Osteocyte (in vitro differentiated cells): ENCODE measurements at regions not wholly inside any gene's neighbourhood (a gene's known extent, or its start where the extent isn't known, plus 50 kb on each side); places are given as distances from the start of the nearest gene placed in this dataset.

Source experiments
- DNase-seq: peaks from one replicate; pipeline ENCODE4 v3.0.0; 2021; ENCODE audit warnings: mixed read lengths; ENCODE audit not compliant: unreplicated experiment; ENCODE audit errors: extremely low spot score
- H3K27ac Mint-ChIP-seq: one replicate; pipeline ENCODE4 v1.8.0; 2021; ENCODE audit warnings: mild to moderate bottlenecking, mixed read lengths; ENCODE audit not compliant: unreplicated experiment
- H3K27me3 Mint-ChIP-seq: one replicate; pipeline ENCODE4 v1.8.0; 2021; ENCODE audit warnings: mixed read lengths; ENCODE audit not compliant: unreplicated experiment
- H3K36me3 Mint-ChIP-seq: one replicate; pipeline ENCODE4 v1.8.0; 2021; ENCODE audit warnings: mixed read lengths; ENCODE audit not compliant: unreplicated experiment
- H3K4me1 Mint-ChIP-seq: one replicate; pipeline ENCODE4 v1.8.0; 2021; ENCODE audit warnings: mixed read lengths; ENCODE audit not compliant: unreplicated experiment
- H3K4me3 Mint-ChIP-seq: one replicate; pipeline ENCODE4 v1.8.0; 2021; ENCODE audit warnings: mild to moderate bottlenecking, moderate library complexity, mixed read lengths; ENCODE audit not compliant: unreplicated experiment
- H3K9me3 Mint-ChIP-seq: one replicate; pipeline ENCODE4 v1.8.0; 2021; ENCODE audit warnings: mixed read lengths; ENCODE audit not compliant: unreplicated experiment
- TF ChIP-seq, protein P1 (sequence below): fragments of 200-600 bp; sonication (generic); IDR thresholded peaks from 2 replicates; pipeline ENCODE4 v1.5.0; 2021; ENCODE audit warnings: antibody characterized with exemption, mild to moderate bottlenecking, moderate library complexity

DNA sequence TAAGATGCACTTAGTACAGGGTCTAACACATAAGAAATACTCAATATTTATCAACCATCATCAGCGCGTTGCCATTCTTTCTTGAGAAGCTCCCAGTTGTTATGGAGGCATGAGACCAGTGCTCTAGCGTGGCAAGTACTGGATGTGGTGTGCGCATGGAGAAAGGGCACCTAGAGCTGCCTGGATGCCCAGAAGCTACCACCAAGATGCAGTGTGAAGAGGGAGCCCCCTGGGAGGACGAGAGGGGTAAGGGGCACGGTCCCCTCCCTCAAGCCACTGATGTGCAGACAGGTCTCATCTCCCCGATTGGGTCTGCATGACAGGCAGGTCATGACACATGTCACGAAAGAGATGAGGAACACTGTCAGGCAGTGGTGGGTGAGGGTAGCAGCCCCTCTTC, 127.7 kb upstream of the CXCL14 start:
- peak; percentile 74 for DNase-seq
- no peaks in the 10 kb centered on the region for H3K9me3 Mint-ChIP-seq
- no peak overlapping the region for H3K4me3 Mint-ChIP-seq
- TF ChIP-seq, protein P1, sequence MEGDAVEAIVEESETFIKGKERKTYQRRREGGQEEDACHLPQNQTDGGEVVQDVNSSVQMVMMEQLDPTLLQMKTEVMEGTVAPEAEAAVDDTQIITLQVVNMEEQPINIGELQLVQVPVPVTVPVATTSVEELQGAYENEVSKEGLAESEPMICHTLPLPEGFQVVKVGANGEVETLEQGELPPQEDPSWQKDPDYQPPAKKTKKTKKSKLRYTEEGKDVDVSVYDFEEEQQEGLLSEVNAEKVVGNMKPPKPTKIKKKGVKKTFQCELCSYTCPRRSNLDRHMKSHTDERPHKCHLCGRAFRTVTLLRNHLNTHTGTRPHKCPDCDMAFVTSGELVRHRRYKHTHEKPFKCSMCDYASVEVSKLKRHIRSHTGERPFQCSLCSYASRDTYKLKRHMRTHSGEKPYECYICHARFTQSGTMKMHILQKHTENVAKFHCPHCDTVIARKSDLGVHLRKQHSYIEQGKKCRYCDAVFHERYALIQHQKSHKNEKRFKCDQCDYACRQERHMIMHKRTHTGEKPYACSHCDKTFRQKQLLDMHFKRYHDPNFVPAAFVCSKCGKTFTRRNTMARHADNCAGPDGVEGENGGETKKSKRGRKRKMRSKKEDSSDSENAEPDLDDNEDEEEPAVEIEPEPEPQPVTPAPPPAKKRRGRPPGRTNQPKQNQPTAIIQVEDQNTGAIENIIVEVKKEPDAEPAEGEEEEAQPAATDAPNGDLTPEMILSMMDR = no peak
- H3K36me3 Mint-ChIP-seq = no peaks in the 10 kb centered on the region
- no peak overlapping the region for H3K27ac Mint-ChIP-seq
- H3K4me1 Mint-ChIP-seq = no peaks in the 10 kb centered on the region
- H3K27me3 Mint-ChIP-seq = peaks cover 24% of the 10 kb centered on the region

DNA sequence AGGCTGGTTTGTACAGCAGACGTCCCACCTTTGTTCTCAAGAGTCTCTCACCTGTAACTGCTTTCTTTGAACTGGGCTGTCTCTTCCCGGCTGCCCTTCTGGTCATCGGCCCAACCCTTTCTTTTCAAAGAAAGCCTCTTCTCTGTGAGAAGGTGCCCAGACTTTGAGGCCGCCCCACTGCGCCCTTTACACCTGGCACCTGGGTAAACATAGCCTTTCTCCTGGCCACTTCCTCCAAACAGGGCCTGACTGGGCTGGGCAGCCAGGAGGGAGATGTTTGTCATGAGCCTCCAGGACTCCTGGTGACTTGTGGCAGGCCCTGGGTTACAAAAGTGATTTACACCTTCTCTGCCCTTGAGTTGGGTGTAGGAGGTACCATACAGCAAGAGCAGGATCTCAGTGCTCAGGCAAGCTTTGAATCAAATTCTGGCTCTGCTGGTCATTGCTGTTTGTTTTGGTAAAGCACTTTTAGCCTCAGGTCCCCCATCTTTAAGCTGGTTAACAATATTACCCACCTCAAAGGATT, 127.2 kb upstream of the CXCL14 start:
- H3K9me3 Mint-ChIP-seq = no peaks in the 10 kb centered on the region
- H3K27ac Mint-ChIP-seq = no peak overlapping the region
- H3K4me3 Mint-ChIP-seq = no peak overlapping the region
- H3K36me3 Mint-ChIP-seq = no peaks in the 10 kb centered on the region
- DNase-seq = peak; percentile 49
- H3K27me3 Mint-ChIP-seq = peaks cover 20% of the 10 kb centered on the region
- no peaks in the 10 kb centered on the region for H3K4me1 Mint-ChIP-seq
- TF ChIP-seq, protein P1 = no peak

DNA sequence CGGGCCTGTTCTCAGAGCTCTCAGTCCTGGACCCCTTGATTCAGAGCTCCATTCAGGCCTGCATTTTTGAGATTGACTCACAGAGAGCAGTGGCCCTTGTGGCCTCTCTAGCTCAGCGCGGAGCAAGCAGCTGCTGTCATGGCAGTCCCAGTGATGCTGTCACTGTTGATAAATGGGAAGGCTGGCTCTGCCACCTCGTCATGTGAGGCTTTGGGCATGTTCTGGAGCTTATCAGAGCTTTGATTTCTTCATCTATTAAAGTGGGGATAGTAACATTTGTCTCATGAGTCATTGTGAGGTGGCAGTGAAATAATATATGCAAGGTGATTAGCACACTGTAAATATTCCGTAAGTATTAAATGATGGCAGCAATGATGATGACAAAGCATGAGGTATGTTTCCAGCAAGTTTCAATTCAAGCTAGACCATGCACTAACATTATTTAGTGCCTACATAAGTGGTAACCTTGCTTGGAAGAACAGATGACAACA, 126.4 kb upstream of the CXCL14 start:
- DNase-seq = no peak
- no peak overlapping the region for H3K4me3 Mint-ChIP-seq
- H3K27ac Mint-ChIP-seq = no peak overlapping the region
- H3K36me3 Mint-ChIP-seq = no peaks in the 10 kb centered on the region
- TF ChIP-seq, protein P1 = no peak
- H3K9me3 Mint-ChIP-seq = no peaks in the 10 kb centered on the region
- no peaks in the 10 kb centered on the region for H3K4me1 Mint-ChIP-seq
- H3K27me3 Mint-ChIP-seq = peaks cover 12% of the 10 kb centered on the region

DNA sequence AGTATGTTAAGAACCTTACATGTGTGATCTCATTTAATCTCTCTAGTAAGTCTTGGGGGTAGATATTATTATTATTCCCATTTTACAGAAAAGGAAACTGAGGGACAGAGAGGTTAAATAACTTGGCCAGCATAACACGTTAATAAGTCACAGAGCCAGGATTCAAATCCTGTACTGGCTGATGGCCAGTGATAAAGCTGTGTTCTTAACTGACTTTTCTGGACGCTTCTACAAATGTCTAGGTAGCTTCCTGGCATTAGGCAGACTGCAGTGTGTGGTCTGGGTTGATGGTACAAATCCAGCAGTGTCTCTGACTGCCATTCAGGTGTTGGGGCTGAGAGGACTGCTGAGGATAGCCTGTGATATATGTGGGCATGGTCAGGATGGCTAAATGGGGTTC, 125.8 kb upstream of the CXCL14 start:
- Mint-ChIP-seq H3K4me1 (no peaks in the 10 kb centered on the region), H3K9me3 (no peaks in the 10 kb centered on the region), H3K4me3 (no peak overlapping the region), H3K36me3 (no peaks in the 10 kb centered on the region), H3K27me3 (peaks cover 7% of the 10 kb centered on the region), H3K27ac (no peak overlapping the region)
- no peak for DNase-seq
- TF ChIP-seq, protein P1 = no peak

DNA sequence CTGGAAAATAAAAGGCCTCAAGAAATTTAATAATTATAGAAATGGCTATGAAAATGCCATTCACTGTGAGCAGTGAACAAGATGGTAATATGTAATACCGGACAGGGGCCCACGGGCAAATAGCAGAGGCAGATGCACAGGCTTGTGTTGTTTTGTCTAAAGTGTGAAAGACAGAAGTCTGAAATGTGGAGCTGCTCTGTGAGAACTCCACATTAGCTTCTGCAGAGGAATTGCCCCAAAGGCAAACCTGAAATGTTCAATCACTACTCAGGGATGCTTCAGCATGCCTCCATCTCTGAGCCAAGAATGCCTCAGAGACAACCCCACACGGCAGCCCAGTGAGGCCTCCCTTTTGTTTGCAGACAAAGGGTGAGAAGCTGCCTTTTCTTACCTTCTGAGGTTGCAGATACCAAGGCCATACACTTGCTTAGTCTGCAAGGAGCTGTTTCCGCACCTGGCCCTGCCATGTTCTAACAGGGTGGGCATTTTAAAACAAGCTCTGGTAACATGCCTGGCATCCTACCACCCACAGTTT, 124.3 kb upstream of the CXCL14 start:
- no peak overlapping the region for H3K27ac Mint-ChIP-seq
- H3K4me3 Mint-ChIP-seq = no peak overlapping the region
- DNase-seq = peak; percentile 53
- H3K27me3 Mint-ChIP-seq = peaks cover 4% of the 10 kb centered on the region
- H3K36me3 Mint-ChIP-seq = no peaks in the 10 kb centered on the region
- H3K9me3 Mint-ChIP-seq = no peaks in the 10 kb centered on the region
- TF ChIP-seq, protein P1 = no peak
- no peaks in the 10 kb centered on the region for H3K4me1 Mint-ChIP-seq
